ENCODE measurements at regions not wholly inside any gene's neighbourhood (a gene's known extent, or its start where the extent isn't known, plus 50 kb on each side); places are given as distances from the start of the nearest gene placed in this dataset.

DNA sequence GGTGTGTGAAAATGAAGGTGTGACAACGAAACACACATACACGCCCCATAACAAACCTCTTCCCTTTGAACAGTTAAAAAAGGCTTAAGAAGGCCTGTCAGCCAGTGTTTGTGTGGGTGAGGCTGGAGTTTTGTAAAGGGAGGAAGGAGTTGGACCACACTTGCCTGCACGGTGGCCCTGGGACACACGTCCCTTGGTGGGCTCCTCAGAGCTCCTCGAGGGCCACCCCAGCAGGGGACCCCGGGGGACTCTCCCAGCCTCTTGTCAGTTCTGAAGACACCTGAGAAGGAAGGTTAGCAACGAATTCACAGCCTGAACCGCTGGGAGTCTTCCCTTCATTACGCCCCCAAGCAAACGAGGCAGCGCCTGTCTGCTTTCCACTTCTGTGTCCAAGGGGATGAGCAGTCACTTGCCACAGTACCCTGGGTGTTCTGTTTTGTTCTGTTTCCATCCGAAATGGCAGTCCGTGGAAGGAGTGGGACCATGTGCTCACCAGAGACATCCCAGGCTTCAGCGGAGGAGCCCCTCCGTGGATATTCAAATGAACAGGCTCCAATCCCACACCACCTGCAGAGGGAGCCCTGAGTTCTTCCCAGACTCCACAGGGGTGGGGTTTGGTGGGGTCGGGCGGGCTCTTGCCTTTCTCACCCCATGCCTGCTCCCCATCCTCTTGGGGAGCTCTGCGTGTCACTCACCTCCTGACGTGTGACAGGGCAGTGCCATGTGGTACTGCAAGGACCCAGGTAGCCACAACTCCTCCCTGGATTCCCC is 68.6 kb downstream of the NRN1 start:
- ChIA-PET CTCF (no interaction called here), POLR2A (no interaction called here)
- H3K4me1 ChIP-seq, result no peaks in the 10 kb centered on the region

GRCh38 chr6:5937169-5937909 is 69.4 kb downstream of the NRN1 start:
- H3K27me3 ChIP-seq (replicated peaks; ENCODE audit: control insufficient read depth, insufficient read depth, low read length), result no peaks in the 10 kb centered on the region
- CTCF ChIA-PET, result no interaction called here
- Mint-ChIP-seq H3K9me3 (ENCODE audit: unreplicated experiment) (peaks cover 2% of the 10 kb centered on the region), H3K36me3 (ENCODE audit: insufficient read depth, unreplicated experiment) (no peaks in the 10 kb centered on the region), H3K4me1 (ENCODE audit: low read depth, unreplicated experiment) (no peaks in the 10 kb centered on the region), H3K4me3 (ENCODE audit: unreplicated experiment) (no peak overlapping the region), H3K27ac (ENCODE audit: unreplicated experiment) (no peak overlapping the region), H3K27me3 (ENCODE audit: insufficient read depth, unreplicated experiment) (peaks cover 20% of the 10 kb centered on the region)
- POLR2A ChIA-PET, result no interaction called here
- H3K36me3 ChIP-seq (ENCODE audit: control insufficient read depth, insufficient read depth, low read length), result no peaks in the 10 kb centered on the region
- H3K9me3 ChIP-seq, result no peaks in the 10 kb centered on the region
- TF ChIP-seq, protein P1, sequence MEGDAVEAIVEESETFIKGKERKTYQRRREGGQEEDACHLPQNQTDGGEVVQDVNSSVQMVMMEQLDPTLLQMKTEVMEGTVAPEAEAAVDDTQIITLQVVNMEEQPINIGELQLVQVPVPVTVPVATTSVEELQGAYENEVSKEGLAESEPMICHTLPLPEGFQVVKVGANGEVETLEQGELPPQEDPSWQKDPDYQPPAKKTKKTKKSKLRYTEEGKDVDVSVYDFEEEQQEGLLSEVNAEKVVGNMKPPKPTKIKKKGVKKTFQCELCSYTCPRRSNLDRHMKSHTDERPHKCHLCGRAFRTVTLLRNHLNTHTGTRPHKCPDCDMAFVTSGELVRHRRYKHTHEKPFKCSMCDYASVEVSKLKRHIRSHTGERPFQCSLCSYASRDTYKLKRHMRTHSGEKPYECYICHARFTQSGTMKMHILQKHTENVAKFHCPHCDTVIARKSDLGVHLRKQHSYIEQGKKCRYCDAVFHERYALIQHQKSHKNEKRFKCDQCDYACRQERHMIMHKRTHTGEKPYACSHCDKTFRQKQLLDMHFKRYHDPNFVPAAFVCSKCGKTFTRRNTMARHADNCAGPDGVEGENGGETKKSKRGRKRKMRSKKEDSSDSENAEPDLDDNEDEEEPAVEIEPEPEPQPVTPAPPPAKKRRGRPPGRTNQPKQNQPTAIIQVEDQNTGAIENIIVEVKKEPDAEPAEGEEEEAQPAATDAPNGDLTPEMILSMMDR (IDR thresholded peaks at IDR 0.05; ENCODE audit: insufficient read depth in 1 of 2, low read depth in 1 of 2, low read length in 1 of 2, severe bottlenecking in 1 of 2, unreplicated experiment in 1 of 2), result no peak
- no peaks in the 10 kb centered on the region for H3K4me1 ChIP-seq
- H3K4me3 ChIP-seq (ENCODE audit: low read depth, low read length), result no peak overlapping the region
- no peak for DNase-seq
- intact Hi-C loops (cut with micrococcal nuclease; ENCODE audit: unreplicated experiment), result no loop called here
- BruUV-seq (replicated peaks), result no TSS peak

More for the DNA sequence above, 68.6 kb downstream of the NRN1 start:
- Histone ChIP-seq H3K4me3 (ENCODE audit: low read depth, low read length) (no peak overlapping the region), H3K36me3 (ENCODE audit: control insufficient read depth, insufficient read depth, low read length) (no peaks in the 10 kb centered on the region), H3K9me3 (no peaks in the 10 kb centered on the region), H3K27me3 (replicated peaks; ENCODE audit: control insufficient read depth, insufficient read depth, low read length) (no peaks in the 10 kb centered on the region)
- Mint-ChIP-seq H3K4me1 (ENCODE audit: low read depth, unreplicated experiment) (no peaks in the 10 kb centered on the region), H3K4me3 (ENCODE audit: unreplicated experiment) (no peak overlapping the region), H3K36me3 (ENCODE audit: insufficient read depth, unreplicated experiment) (no peaks in the 10 kb centered on the region), H3K9me3 (ENCODE audit: unreplicated experiment) (peaks cover 10% of the 10 kb centered on the region), H3K27me3 (ENCODE audit: insufficient read depth, unreplicated experiment) (peaks cover 14% of the 10 kb centered on the region), H3K27ac (ENCODE audit: unreplicated experiment) (no peak overlapping the region)
- intact Hi-C loops (cut with micrococcal nuclease; ENCODE audit: unreplicated experiment), result no loop called here
- DNase-seq, result no peak
- TF ChIP-seq, protein P1 (IDR thresholded peaks at IDR 0.05; ENCODE audit: insufficient read depth in 1 of 2, low read depth in 1 of 2, low read length in 1 of 2, severe bottlenecking in 1 of 2, unreplicated experiment in 1 of 2), result no peak
- BruUV-seq (replicated peaks), result no TSS peak

GRCh38 chr6:5936631-5937030 is 70.1 kb downstream of the NRN1 start:
- ChIA-PET CTCF (no interaction called here), POLR2A (no interaction called here)
- Histone ChIP-seq H3K9me3 (no peaks in the 10 kb centered on the region), H3K4me3 (ENCODE audit: low read depth, low read length) (no peak overlapping the region), H3K27me3 (replicated peaks; ENCODE audit: control insufficient read depth, insufficient read depth, low read length) (no peaks in the 10 kb centered on the region), H3K4me1 (no peaks in the 10 kb centered on the region), H3K36me3 (ENCODE audit: control insufficient read depth, insufficient read depth, low read length) (no peaks in the 10 kb centered on the region)
- Mint-ChIP-seq H3K27ac (ENCODE audit: unreplicated experiment) (no peak overlapping the region), H3K4me1 (ENCODE audit: low read depth, unreplicated experiment) (no peaks in the 10 kb centered on the region), H3K9me3 (ENCODE audit: unreplicated experiment) (no peaks in the 10 kb centered on the region), H3K27me3 (ENCODE audit: insufficient read depth, unreplicated experiment) (peaks cover 22% of the 10 kb centered on the region), H3K36me3 (ENCODE audit: insufficient read depth, unreplicated experiment) (no peaks in the 10 kb centered on the region), H3K4me3 (ENCODE audit: unreplicated experiment) (no peak overlapping the region)
- intact Hi-C loops (cut with micrococcal nuclease; ENCODE audit: unreplicated experiment), result no loop called here
- BruUV-seq (replicated peaks), result no TSS peak
- no peak for DNase-seq
- TF ChIP-seq, protein P1 (IDR thresholded peaks at IDR 0.05; ENCODE audit: insufficient read depth in 1 of 2, low read depth in 1 of 2, low read length in 1 of 2, severe bottlenecking in 1 of 2, unreplicated experiment in 1 of 2), result no peak

Measured in Caco-2 (cell line).